ENCODE measurements at regions not wholly inside any gene's neighbourhood (a gene's known extent, or its start where the extent isn't known, plus 50 kb on each side); places are given as distances from the start of the nearest gene placed in this dataset.

- TF ChIP-seq CTCF (IDR thresholded peaks at IDR 0.05) (no peak), POLR2A (IDR thresholded peaks at IDR 0.05; ENCODE audit: low read depth) (no peak), EP300 (IDR thresholded peaks at IDR 0.05) (no peak), POLR2AphosphoS5 (IDR thresholded peaks at IDR 0.05) (no peak)
Measured at GRCh38 chr16:13322336-13322735, 420.9 kb downstream of the SHISA9 start.
